Neural cell (in vitro differentiated cells): ENCODE measurements at regions not wholly inside any gene's neighbourhood (a gene's known extent, or its start where the extent isn't known, plus 50 kb on each side); places are given as distances from the start of the nearest gene placed in this dataset.

Experiments used
- EP300 ChIP-seq: fragments of 450-650 bp; conservative IDR thresholded peaks from 2 replicates; pipeline ENCODE4 v1.6.1; 2014; ENCODE audit warnings: antibody characterized with exemption, mild to moderate bottlenecking, moderate library complexity; ENCODE audit not compliant: poor library complexity, severe bottlenecking
- EZH2 ChIP-seq: fragments of 200-600, 300-800 bp; shearing (Covaris generic), sonication (generic); IDR thresholded peaks from 2 replicates; pipeline ENCODE4 v1.6.1; 2014; ENCODE audit warnings: antibody characterized with exemption, low read length, borderline replicate concordance, mild to moderate bottlenecking; ENCODE audit not compliant: insufficient read depth, poor library complexity, severe bottlenecking
- MXI1 ChIP-seq: fragments of 450-650 bp; conservative IDR thresholded peaks from 2 replicates; pipeline ENCODE4 v1.6.1; 2014; ENCODE audit warnings: antibody characterized with exemption, mild to moderate bottlenecking; ENCODE audit not compliant: poor library complexity, severe bottlenecking
- POLR2AphosphoS5 ChIP-seq: IDR thresholded peaks from 2 replicates; pipeline ENCODE4 v1.6.1; 2012
- RAD21 ChIP-seq: fragments of 450-650 bp; conservative IDR thresholded peaks from 2 replicates; pipeline ENCODE4 v1.6.1; 2014; ENCODE audit warnings: antibody characterized with exemption, mild to moderate bottlenecking, moderate library complexity
- REST ChIP-seq: IDR thresholded peaks from 2 replicates; pipeline ENCODE4 v1.6.1; 2012; ENCODE audit warnings: borderline replicate concordance
- TF ChIP-seq, protein P1 (sequence below): fragments of 450-650 bp; IDR thresholded peaks from 2 replicates; pipeline ENCODE4 v1.5.1; 2014; ENCODE audit warnings: antibody characterized with exemption, mild to moderate bottlenecking, moderate library complexity; ENCODE audit not compliant: poor library complexity, severe bottlenecking

DNA sequence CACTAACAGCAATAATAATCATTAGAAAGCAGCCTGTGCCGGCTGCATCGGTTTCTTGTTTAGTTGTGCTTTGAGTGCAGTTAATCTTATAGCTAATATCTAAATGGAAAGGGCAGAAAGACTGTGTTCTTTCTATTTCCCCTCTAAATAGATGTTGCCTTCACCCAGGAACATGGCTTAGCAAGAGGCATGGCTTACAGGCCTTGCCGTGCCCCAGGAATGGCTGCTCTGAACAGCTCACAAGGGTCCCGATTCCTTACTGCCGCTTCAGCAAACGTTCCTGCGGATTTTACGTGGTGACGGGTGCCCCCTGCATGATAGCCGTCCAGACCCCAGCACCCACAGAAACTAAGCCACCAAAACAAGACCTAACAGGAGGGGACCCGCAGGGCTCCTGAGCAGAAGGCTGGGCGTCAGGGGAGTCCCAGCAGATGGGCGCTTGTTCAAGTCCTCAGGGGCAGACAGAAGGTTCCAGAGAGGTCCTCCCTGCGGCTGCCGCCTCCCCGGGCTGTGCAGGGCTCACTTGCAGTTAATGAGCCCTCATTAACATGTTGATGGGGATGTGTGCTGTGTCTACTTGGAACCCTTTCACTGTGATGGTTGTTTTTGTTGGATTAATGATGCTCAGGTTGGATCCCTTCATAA is 52.5 kb upstream of the ENPP7 start:
- no peak for TF ChIP-seq EZH2
- TF ChIP-seq, protein P1, sequence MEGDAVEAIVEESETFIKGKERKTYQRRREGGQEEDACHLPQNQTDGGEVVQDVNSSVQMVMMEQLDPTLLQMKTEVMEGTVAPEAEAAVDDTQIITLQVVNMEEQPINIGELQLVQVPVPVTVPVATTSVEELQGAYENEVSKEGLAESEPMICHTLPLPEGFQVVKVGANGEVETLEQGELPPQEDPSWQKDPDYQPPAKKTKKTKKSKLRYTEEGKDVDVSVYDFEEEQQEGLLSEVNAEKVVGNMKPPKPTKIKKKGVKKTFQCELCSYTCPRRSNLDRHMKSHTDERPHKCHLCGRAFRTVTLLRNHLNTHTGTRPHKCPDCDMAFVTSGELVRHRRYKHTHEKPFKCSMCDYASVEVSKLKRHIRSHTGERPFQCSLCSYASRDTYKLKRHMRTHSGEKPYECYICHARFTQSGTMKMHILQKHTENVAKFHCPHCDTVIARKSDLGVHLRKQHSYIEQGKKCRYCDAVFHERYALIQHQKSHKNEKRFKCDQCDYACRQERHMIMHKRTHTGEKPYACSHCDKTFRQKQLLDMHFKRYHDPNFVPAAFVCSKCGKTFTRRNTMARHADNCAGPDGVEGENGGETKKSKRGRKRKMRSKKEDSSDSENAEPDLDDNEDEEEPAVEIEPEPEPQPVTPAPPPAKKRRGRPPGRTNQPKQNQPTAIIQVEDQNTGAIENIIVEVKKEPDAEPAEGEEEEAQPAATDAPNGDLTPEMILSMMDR, result no peak
- TF ChIP-seq MXI1, result no peak
- TF ChIP-seq POLR2AphosphoS5, result no peak
- no peak for TF ChIP-seq REST
- TF ChIP-seq RAD21, result no peak
- TF ChIP-seq EP300, result no peak
